IMR-90 (cell line): ENCODE measurements at regions not wholly inside any gene's neighbourhood (a gene's known extent, or its start where the extent isn't known, plus 50 kb on each side); places are given as distances from the start of the nearest gene placed in this dataset.

Experiments
- ATAC-seq: fragments of 200-7000 bp; cut with Tn5 transposase; 2 replicates; pipeline ENCODE4 v1.9.1; 2020; ENCODE audit warnings: low read depth, mild to moderate bottlenecking, moderate library complexity
- BruUV-seq: library from RNA; stranded (reverse); fragments of 400-500 nt; replicated peaks from 2 replicates; lab custom pipeline; 2021; lab: Mats Ljungman, UMichigan
- CTCF ChIA-PET: fragments of 300-600 bp; formaldehyde crosslinking; extraction: SDS; loops from one replicate; lab custom pipeline; 2021; ENCODE audit warnings: antibody characterized with exemption; lab: Yijun Ruan, JAX
- POLR2A ChIA-PET: fragments of 300-600 bp; sonication (Branson Sonifier 250); formaldehyde crosslinking; loops from one replicate; lab custom pipeline; 2022; ENCODE audit warnings: antibody characterized with exemption; ENCODE audit not compliant: unreplicated experiment; lab: Charles Lee
- DNase-seq: peaks from one replicate; pipeline ENCODE4 v3.0.0; 2013
- H2AFZ ChIP-seq: replicated peaks from 2 replicates; pipeline ENCODE3; 2013; ENCODE audit warnings: low read length, mild to moderate bottlenecking; ENCODE audit not compliant: poor library complexity
- H2AK5ac ChIP-seq: 2 replicates; pipeline ENCODE4 v1.6.1; 2013; ENCODE audit warnings: low read depth, low read length, inconsistent platforms
- H2AK9ac ChIP-seq: replicated peaks from 2 replicates; pipeline ENCODE3; 2013; ENCODE audit warnings: mild to moderate bottlenecking, low read depth, low read length, moderate library complexity; ENCODE audit not compliant: poor library complexity
- H2BK120ac ChIP-seq: 2 replicates; pipeline ENCODE4 v1.6.1; 2013; ENCODE audit warnings: low read depth, low read length, inconsistent platforms
- H2BK15ac ChIP-seq: 3 replicates; pipeline ENCODE4 v1.6.1; 2013; ENCODE audit warnings: low read depth, low read length, inconsistent platforms
- H2BK20ac ChIP-seq: 2 replicates; pipeline ENCODE4 v1.6.1; 2013; ENCODE audit warnings: low read depth, mild to moderate bottlenecking, inconsistent platforms, low read length, moderate library complexity
- H2BK5ac ChIP-seq: 2 replicates; pipeline ENCODE4 v1.6.1; 2013; ENCODE audit warnings: mild to moderate bottlenecking, low read depth, low read length, inconsistent platforms; ENCODE audit not compliant: poor library complexity, severe bottlenecking
- H3K14ac ChIP-seq: replicated peaks from 2 replicates; pipeline ENCODE4 v1.6.1; 2013; ENCODE audit warnings: low read depth, low read length, inconsistent platforms
- H3K18ac ChIP-seq: 2 replicates; pipeline ENCODE4 v1.6.1; 2013; ENCODE audit warnings: low read depth, low read length, control low read depth
- H3K23ac ChIP-seq: 2 replicates; pipeline ENCODE4 v1.6.1; 2013; ENCODE audit warnings: low read depth, low read length, inconsistent platforms
- H3K27ac ChIP-seq: 2 replicates; pipeline ENCODE4 v1.5.1; 2013; ENCODE audit warnings: mild to moderate bottlenecking, control low read depth, low read length; ENCODE audit not compliant: insufficient read depth
- H3K27me3 ChIP-seq: 2 replicates; pipeline ENCODE4 v1.6.1; 2013; ENCODE audit warnings: low read length; ENCODE audit not compliant: control insufficient read depth, insufficient read depth
- H3K36me3 ChIP-seq: 2 replicates; pipeline ENCODE4 v1.6.1; 2013; ENCODE audit warnings: low read length, mixed read lengths; ENCODE audit not compliant: control insufficient read depth, insufficient read depth
- H3K4ac ChIP-seq: 2 replicates; pipeline ENCODE4 v1.6.1; 2013; ENCODE audit warnings: low read depth, low read length, inconsistent platforms
- H3K4me1 ChIP-seq: 2 replicates; pipeline ENCODE4 v1.6.1; 2013; ENCODE audit warnings: low read length, mixed read lengths; ENCODE audit not compliant: control insufficient read depth, insufficient read depth
- H3K4me2 ChIP-seq: 2 replicates; pipeline ENCODE4 v1.6.1; 2013; ENCODE audit warnings: low read depth, mild to moderate bottlenecking, control low read depth, low read length, moderate library complexity
- H3K4me3 ChIP-seq: 2 replicates; pipeline ENCODE4 v1.5.1; 2013; ENCODE audit warnings: low read depth, mild to moderate bottlenecking, control low read depth, low read length, moderate library complexity; ENCODE audit not compliant: insufficient read depth
- H3K56ac ChIP-seq: 2 replicates; pipeline ENCODE4 v1.6.1; 2013; ENCODE audit warnings: low read length, inconsistent platforms; ENCODE audit not compliant: insufficient read depth; ENCODE audit errors: extremely low read depth
- H3K79me1 ChIP-seq, 2 experiments: 2 replicates each; pipeline ENCODE4 v1.6.1; 2013; ENCODE audit warnings: low read length in 2 of 2, inconsistent platforms in 1 of 2, low read depth in 1 of 2
- H3K9ac ChIP-seq: 2 replicates; pipeline ENCODE4 v1.6.1; 2013; ENCODE audit warnings: low read depth, low read length, control low read depth
- H3K9me1 ChIP-seq: 2 replicates; pipeline ENCODE4 v1.6.1; 2013; ENCODE audit warnings: low read length, inconsistent platforms; ENCODE audit not compliant: insufficient read depth
- H3K9me3 ChIP-seq: 2 replicates; pipeline ENCODE4 v1.6.1; 2013; ENCODE audit warnings: low read length; ENCODE audit not compliant: control insufficient read depth, insufficient read depth
- H4K20me1 ChIP-seq: 2 replicates; pipeline ENCODE4 v1.6.1; 2013; ENCODE audit warnings: low read length, inconsistent platforms; ENCODE audit not compliant: insufficient read depth
- H4K5ac ChIP-seq: 2 replicates; pipeline ENCODE4 v1.6.1; 2013; ENCODE audit warnings: mild to moderate bottlenecking, low read depth, low read length, control low read depth
- H4K8ac ChIP-seq, 2 experiments: 2 replicates each; pipeline ENCODE4 v1.6.1; 2013; ENCODE audit warnings: low read depth in 2 of 2, low read length in 2 of 2, control low read depth in 1 of 2, inconsistent platforms in 1 of 2
- H4K91ac ChIP-seq: 2 replicates; pipeline ENCODE4 v1.6.1; 2013; ENCODE audit warnings: low read depth, low read length, inconsistent platforms; ENCODE audit not compliant: insufficient read depth
- CTCF ChIP-seq: conservative IDR thresholded peaks from 2 replicates; pipeline ENCODE4 v1.5.1; 2012; ENCODE audit warnings: mild to moderate bottlenecking, low read depth, low read length, improper control_type of control experiment
- ELK1 ChIP-seq: fragments of 150-350 bp; IDR thresholded peaks from 2 replicates; pipeline ENCODE4 v1.6.1; 2016; ENCODE audit warnings: low read depth, mild to moderate bottlenecking, low read length, moderate library complexity, borderline replicate concordance
- FOS ChIP-seq: fragments of 150-350 bp; IDR thresholded peaks from 2 replicates; pipeline ENCODE4 v1.6.1; 2016; ENCODE audit warnings: low read depth, low read length
- MAZ ChIP-seq: IDR thresholded peaks from 2 replicates; pipeline ENCODE4 v1.6.1; 2012; ENCODE audit warnings: low read depth, mild to moderate bottlenecking, low read length, improper control_type of control experiment, moderate library complexity, borderline replicate concordance
- RAD21 ChIP-seq: IDR thresholded peaks from 2 replicates; pipeline ENCODE4 v1.6.1; 2012; ENCODE audit warnings: low read length, improper control_type of control experiment
- RCOR1 ChIP-seq: IDR thresholded peaks from 2 replicates; pipeline ENCODE4 v1.6.1; 2012; ENCODE audit warnings: mild to moderate bottlenecking, low read length, improper control_type of control experiment; ENCODE audit not compliant: insufficient replicate concordance
- RFX5 ChIP-seq: IDR thresholded peaks from 2 replicates; pipeline ENCODE4 v1.8.0; 2012; ENCODE audit warnings: low read depth, mild to moderate bottlenecking, low read length, moderate library complexity
- USF2 ChIP-seq: fragments of 150-350 bp; IDR thresholded peaks from 2 replicates; pipeline ENCODE4 v1.6.1; 2017; ENCODE audit warnings: mild to moderate bottlenecking, antibody characterized with exemption, low read length, low read depth
- whole genome bisulfite sequencing, 2 experiments: methylation state at CpG; one replicate each; pipeline versions ENCODE4 v1.1.5 to v1.1.7; 2013; ENCODE audit warnings: missing lambda C conversion rate in 2 of 2; ENCODE audit not compliant: insufficient read length in 1 of 2; ENCODE audit errors: extremely low coverage in 2 of 2; 5-methylcytosine and 5-hydroxymethylcytosine counted together
- dilution Hi-C: fragments of 300-500 bp; cut with HindIII; formaldehyde crosslinking; loops from one replicate; pipeline ENCODE4 v1.14.3; 2018; ENCODE audit warnings: low sequenced_read_pairs; ENCODE audit not compliant: unreplicated experiment
- in situ Hi-C: fragments of 300-500 bp; cut with MboI; formaldehyde crosslinking; loops from 3 replicates; pipeline ENCODE4 v1.14.3; 2019; ENCODE audit warnings: low sequenced_read_pairs, inconsistent platforms, mixed read lengths
- intact Hi-C: fragments of 100-400 bp; cut with micrococcal nuclease; formaldehyde crosslinking; loops from 2 replicates; pipeline ENCODE4 v1.10.0; 2022

- CTCF ChIA-PET = no interaction called here
- peak overlapping the region; percentile 55 for H3K4me2 ChIP-seq
These were observed 82.7 kb upstream of the NEURL1B start for GRCh38 chr5:172558076-172558976.

More at GRCh38 chr5:172558076-172558976, 82.7 kb upstream of the NEURL1B start:
- Histone ChIP-seq H3K9me3 (peaks cover 3% of the 10 kb centered on the region; the same call in 1 of the 2 replicates), H2BK120ac (0 out of 2 replicates have a peak overlapping the region, but pooled peaks have one; percentile 4), H4K20me1 (no peaks in the 10 kb centered on the region), H3K27me3 (peaks cover 49% of the 10 kb centered on the region), H2BK5ac (no peak overlapping the region), H3K56ac (no peak overlapping the region), H4K5ac (peak overlapping the region; percentile 47; the same call in 1 of the 2 replicates), H3K27ac (peak overlapping the region; percentile 13; the same call in 1 of the 2 replicates), H3K4ac (peak overlapping the region; percentile 68; the same call in 1 of the 2 replicates), H3K79me1 (no peaks in the 10 kb centered on the region), H3K4me1 (peaks cover 10% of the 10 kb centered on the region; the same call in 1 of the 2 replicates), H4K91ac (no peak overlapping the region), H3K9ac (no peak overlapping the region; the same call in 1 of the 2 replicates), H3K23ac (no peak overlapping the region), H2BK15ac (no peak overlapping the region), H3K36me3 (no peaks in the 10 kb centered on the region), H3K4me3 (peak overlapping the region; percentile 3; the same call in 1 of the 2 replicates), H2AK9ac (peak overlapping the region; percentile 60), H2AK5ac (no peak overlapping the region), H2AFZ (peak overlapping the region; percentile 85), H2BK20ac (peak overlapping the region; percentile 33; the same call in 1 of the 2 replicates), H4K8ac (peak overlapping the region in 1 of 2 experiments; percentile 43; a peak in 2 of 4 replicates), H3K18ac (peak overlapping the region; percentile 41; the same call in 1 of the 2 replicates), H3K14ac (no peak overlapping the region), H3K9me1 (no peaks in the 10 kb centered on the region; the same call in 1 of the 2 replicates)
- no peak for ATAC-seq
- in situ Hi-C loops (no loop called here), intact Hi-C loops (loop anchor here (1.0 kb wide), 1 partner anchor 17 kb away; no protein-coding TSS in a partner anchor), dilution Hi-C loops (no loop called here)
- 100% methylated on average over 1 of the region's 17 CpGs; no CpG with 5 or more reads in 1 of the 2 experiments for WGBS, 2 experiments
- no TSS peak for BruUV-seq
- TF ChIP-seq FOS (no peak), CTCF (no peak), USF2 (no peak), RCOR1 (no peak), ELK1 (no peak), RAD21 (no peak), RFX5 (no peak), MAZ (no peak)
- DNase-seq = no peak
- POLR2A ChIA-PET = no interaction called here
